NCI-H1417 (cell line): ENCODE measurements at regions not wholly inside any gene's neighbourhood (a gene's known extent, or its start where the extent isn't known, plus 50 kb on each side); places are given as distances from the start of the nearest gene placed in this dataset.

Experiments
- DNase-seq, 3 experiments: peaks; one replicate each; lab custom pipeline; 2025; lab: John Stamatoyannopoulos, UW

DNA sequence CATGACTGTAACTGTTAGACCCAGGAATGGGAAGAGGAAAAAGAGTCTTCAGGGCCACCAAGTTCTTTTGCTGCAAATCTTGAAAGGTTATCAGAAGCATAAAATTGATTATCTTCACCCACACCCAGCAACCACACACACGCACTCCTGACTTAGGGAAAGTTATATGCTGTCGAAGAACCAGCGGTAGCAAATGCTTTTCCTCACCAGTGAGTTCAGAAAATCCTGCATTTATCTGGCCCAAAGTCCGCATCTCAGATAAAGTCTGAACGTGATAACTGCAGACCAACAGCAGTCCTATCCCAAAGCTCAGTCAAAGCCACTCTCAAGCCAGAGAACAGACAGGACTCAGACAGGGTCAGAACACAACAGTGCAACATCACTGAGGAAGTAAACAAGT, 115.6 kb downstream of the IRS2 start:
- DNase-seq: no peak

DNA sequence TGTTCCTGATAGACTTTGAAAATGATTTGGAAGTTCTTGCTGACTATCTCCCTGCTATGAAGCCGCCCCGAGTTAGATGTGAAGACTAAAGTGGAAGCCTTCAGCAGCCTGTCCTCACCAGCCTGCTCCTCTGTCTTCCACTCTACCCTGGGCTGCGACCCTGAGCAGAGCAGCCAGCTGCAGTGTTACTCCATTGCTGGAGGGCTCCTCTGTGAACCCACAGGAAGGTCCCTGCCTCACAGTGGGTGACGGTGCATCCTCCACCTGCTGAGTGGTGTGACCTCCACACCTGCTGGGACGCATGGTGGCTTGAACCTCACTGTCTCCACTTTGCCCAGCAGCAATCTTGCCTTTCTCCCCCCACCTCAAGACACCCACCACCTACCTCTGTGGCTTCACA, 116.4 kb downstream of the IRS2 start:
- DNase-seq: no peak

DNA sequence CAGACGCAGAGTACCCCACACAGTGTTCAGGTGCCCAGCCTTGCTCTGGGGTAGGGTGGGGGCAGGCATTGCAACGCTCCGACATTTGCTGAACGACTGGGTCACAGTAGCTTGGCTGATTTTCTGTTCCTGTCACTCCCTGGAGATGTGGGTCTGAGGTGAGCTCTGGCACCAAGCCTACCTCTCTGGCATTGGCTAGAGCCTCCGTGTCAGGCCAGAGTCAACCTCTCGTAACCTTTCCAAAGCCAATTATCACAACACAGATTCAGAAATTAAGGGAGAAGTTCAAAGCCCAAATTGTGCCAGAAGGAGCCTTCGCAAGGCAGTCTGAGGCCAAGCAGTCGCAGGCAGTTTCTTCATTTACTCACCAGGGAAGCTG, 117.2 kb downstream of the IRS2 start:
- no peak for DNase-seq

- peak in 1 of 3 experiments; percentile 6 for DNase-seq
These were observed 117.8 kb downstream of the IRS2 start for GRCh38 chr13:109668433-109669233.

- DNase-seq: peak in 2 of 3 experiments; percentile 19 to 65
These were observed 118.5 kb downstream of the IRS2 start for GRCh38 chr13:109667807-109668291.

DNA sequence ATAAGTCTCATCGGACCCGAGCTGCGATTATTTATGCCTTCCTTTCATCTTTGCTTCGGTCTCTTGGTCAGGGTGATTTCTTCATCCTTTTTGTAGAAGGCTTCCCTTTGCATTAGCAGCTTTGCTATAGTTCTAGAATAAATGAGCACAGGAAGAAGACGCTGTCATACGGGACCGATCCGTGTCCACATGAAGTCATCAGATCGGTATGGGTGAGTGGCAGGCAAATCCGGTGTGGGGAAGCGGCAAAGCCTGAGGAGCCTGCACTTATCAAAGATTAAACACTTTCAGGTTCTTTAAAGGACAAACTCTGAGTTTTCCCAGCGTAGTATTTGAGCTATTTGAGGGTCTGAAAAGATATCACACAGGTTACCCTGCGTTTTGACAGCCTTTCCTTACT, 119.3 kb downstream of the IRS2 start:
- DNase-seq: no peak

GRCh38 chr13:109666656-109667055, 119.7 kb downstream of the IRS2 start:
- no peak for DNase-seq

GRCh38 chr13:109665781-109666249, 120.6 kb downstream of the IRS2 start:
- DNase-seq: no peak

GRCh38 chr13:109665240-109665639, 121.1 kb downstream of the IRS2 start:
- peak in 1 of 3 experiments; percentile 18 for DNase-seq

GRCh38 chr13:109657395-109657794, 129.0 kb downstream of the IRS2 start:
- no peak for DNase-seq

DNA sequence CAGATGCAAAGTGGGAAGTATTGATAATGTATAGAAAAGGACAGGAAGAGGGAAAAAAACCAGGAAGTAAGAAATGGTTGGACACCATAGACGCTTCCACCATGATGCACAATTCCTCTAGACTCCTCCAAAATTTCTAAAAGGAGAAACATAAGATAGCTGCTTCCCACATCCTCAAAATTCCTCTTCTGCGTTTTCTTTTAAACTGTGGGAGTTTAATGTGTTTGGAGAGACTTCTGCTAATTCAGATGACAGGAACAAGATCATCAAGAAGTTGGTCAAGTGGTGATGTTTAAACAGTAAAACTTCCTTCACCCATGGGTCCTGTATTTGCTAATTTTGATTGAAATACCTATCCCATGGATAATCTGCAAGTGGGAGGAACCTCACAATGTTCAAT, 130.2 kb downstream of the IRS2 start:
- no peak for DNase-seq

DNA sequence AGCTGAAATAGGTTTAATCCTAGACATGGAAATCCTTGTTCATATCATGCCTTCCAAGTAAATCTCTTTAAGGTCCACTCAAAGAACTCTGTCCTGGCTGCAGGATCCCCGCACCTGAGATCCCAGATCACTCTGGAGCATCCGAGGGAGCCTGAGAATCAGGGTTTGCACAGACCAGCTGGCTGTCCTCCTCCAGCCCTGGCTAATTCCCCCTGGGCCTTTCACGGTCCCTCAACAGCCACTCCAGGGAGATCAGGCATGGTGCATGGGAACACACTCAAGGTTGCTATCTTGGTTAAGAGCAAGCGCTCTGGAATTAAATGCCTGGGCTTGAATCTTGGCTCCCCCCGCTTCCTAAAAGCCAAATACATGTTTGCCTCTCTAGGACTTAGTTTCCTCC, 130.8 kb downstream of the IRS2 start:
- peak in 1 of 3 experiments; percentile 59 for DNase-seq

GRCh38 chr13:109655206-109655600, 131.2 kb downstream of the IRS2 start:
- DNase-seq: no peak

DNA sequence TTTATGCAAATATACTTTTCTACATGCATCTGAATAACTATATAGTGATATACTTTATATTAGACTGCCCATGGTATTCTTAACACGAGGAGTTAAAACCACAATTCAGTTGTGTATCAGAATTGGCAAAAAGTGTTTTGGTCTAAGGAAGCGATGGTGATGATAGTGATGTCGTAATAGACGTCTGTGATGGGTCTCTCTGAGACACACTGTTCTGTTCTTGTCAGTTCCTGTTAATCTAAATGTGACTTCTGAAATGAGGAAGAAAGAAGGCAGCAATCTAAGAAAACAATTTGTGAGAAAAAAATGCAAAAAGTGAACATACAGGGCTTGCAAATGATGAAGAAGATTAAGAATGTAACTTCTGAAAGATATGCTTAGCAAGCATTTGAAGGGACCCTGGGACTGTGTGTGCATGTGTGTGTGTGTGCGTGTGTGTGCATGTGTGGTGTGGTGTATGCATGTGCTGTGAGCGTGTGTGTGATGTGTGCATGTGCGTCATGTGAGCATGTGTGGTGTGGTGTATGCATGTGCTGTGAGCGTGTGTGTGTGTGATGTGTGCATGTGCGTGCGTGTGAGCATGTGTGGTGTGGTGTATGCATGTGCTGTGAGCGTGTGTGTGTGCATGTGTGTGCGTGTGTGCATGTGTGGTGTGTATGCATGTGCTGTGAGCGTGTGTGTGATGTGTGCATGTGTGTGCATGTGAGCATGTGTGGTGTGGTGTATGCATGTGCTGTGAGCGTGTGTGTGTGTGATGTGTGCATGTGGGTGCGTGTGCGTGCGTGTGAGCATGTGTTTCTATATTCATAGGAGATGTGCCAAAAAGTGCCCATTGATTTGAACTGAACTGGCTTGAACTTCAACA, 131.8 kb downstream of the IRS2 start:
- DNase-seq: no peak

DNA sequence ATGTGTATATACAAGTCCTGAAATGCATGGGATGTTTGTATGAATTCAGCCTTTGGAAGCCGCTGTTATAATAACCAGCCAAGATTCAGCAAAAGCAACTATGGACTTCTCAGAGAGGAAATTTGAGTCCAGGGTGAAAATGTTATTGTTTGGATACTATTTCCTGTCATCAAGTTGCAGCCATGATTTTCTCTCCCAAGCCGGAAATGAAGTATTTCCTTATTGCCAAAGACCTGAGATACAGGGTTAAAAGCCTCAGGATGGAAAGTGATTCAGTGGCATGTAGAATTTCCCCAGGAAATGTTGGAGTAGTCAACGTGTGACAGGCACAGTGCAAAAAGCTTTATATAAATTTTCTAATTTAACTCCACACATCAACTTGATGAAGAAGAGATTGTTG, 133.9 kb downstream of the IRS2 start:
- no peak for DNase-seq

DNA sequence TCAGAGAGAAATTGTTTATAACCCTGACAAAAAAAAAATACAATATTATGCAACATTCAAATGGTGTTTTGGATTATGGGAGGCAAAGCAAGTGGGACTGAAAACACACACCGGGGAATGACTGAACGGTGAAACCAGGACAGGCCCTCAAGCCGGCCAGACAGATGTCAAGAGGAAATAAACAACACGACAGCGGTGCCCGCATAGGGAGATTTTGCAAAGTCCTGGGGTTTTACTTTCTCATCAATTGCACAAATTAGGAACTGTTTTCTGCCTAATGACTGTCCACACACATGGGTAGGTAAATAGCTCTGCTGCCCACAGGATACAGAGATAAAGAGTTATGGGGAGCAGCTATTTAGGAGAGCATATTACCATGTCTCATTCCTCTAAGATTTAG, 134.5 kb downstream of the IRS2 start:
- no peak for DNase-seq

DNA sequence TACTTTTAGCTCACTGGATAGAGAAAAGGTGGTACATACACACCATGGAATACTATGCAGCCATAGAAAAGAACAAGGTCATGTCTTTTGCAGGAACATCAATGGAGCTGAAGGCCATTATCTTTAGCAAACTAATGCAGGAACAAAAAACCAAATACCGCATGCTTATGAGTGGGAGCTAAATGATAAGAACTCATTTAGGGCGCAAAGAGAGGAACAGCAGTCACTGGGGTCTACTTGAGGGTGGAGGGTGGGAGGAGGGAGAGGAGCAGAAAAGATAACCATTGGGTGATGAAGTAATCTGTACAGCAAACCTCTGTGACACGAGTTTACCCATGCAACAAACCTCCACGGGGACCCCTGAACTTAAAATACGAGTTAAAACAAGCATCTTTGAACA, 135.1 kb downstream of the IRS2 start:
- no peak for DNase-seq

- no peak for DNase-seq
These were observed 135.5 kb downstream of the IRS2 start for GRCh38 chr13:109650861-109651260.

- no peak for DNase-seq
These were observed 136.7 kb downstream of the IRS2 start for GRCh38 chr13:109649713-109650112.

- DNase-seq: no peak
These were observed 138.7 kb downstream of the IRS2 start for GRCh38 chr13:109647699-109648098.

- no peak for DNase-seq
These were observed 139.3 kb downstream of the IRS2 start for GRCh38 chr13:109647053-109647452.

- no peak for DNase-seq
These were observed 140.0 kb downstream of the IRS2 start for GRCh38 chr13:109646423-109646822.

- DNase-seq: no peak
These were observed 140.6 kb downstream of the IRS2 start for GRCh38 chr13:109645831-109646230.
